ENCODE measurements at regions not wholly inside any gene's neighbourhood (a gene's known extent, or its start where the extent isn't known, plus 50 kb on each side); places are given as distances from the start of the nearest gene placed in this dataset.

DNA sequence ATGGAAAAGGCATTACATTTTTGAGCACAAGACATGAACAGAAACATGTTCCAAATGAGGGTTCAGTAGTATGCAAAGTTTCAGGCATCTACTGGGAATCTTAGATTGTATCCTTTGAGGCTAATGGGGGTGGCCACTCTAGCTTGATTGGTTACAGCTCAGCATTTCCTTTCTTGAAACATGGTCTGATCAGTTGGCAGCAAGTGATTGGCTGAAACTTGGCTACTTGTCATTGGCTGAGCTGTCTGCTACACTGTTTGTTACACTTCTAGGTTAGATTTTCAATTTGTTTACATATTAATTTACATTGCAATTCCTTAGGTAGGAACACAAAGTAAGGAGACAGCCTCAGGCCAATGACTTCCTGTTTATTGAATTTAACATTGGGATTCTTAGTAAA is 918.0 kb upstream of the SEL1L start:
- TF ChIP-seq POLR2A (IDR thresholded peaks at IDR 0.05; ENCODE audit: low read depth, low read length): no peak
- no peak for TF ChIP-seq POLR2AphosphoS5 (IDR thresholded peaks at IDR 0.05; ENCODE audit: low read depth, low read length)
